SK-N-MC (cell line): ENCODE measurements at regions not wholly inside any gene's neighbourhood (a gene's known extent, or its start where the extent isn't known, plus 50 kb on each side); places are given as distances from the start of the nearest gene placed in this dataset.

Source experiments
- DNase-seq: peaks from one replicate; pipeline ENCODE4 v3.0.0-alpha.2; 2011; ENCODE audit warnings: low read depth, low spot score
- H3K27ac ChIP-seq: fragments of 200-600 bp; sonication (generic); 2 replicates; pipeline ENCODE4 v1.5.1; 2016; ENCODE audit warnings: mixed run types
- H3K36me3 ChIP-seq: fragments of 200-600 bp; sonication (generic); 2 replicates; pipeline ENCODE4 v1.6.1; 2017; ENCODE audit warnings: antibody characterized with exemption, low read length, mixed read lengths; ENCODE audit not compliant: insufficient read depth
- H3K4me3 ChIP-seq: fragments of 200-600 bp; sonication (generic); 2 replicates; pipeline ENCODE4 v1.5.1; 2016
- H3K9ac ChIP-seq: fragments of 200-600 bp; sonication (generic); 2 replicates; pipeline ENCODE4 v1.8.0; 2017; ENCODE audit warnings: mixed run types, mixed read lengths; ENCODE audit not compliant: insufficient read length
- H3K9me3 ChIP-seq: fragments of 200-600 bp; sonication (generic); 2 replicates; pipeline ENCODE4 v1.6.1; 2017; ENCODE audit warnings: low read depth, mild to moderate bottlenecking, antibody characterized with exemption, low read length, moderate library complexity, mixed read lengths
- EZH2 ChIP-seq: fragments of 200-600 bp; sonication (generic); IDR thresholded peaks from one replicate; pipeline ENCODE4 v1.6.1; 2017; ENCODE audit warnings: antibody characterized with exemption
- FOXP2 ChIP-seq: optimal IDR thresholded peaks from 2 replicates; pipeline ENCODE3; 2011; ENCODE audit warnings: mild to moderate bottlenecking, moderate library complexity; ENCODE audit not compliant: insufficient read depth; ENCODE audit errors: extremely low read length, control extremely low read depth
- POLR2AphosphoS5 ChIP-seq: IDR thresholded peaks from 2 replicates; pipeline ENCODE4 v1.6.1; 2012; ENCODE audit warnings: mild to moderate bottlenecking, low read depth, low read length, borderline replicate concordance

- no peak overlapping the region for H3K27ac ChIP-seq
- no peak for TF ChIP-seq EZH2
- TF ChIP-seq FOXP2 = no peak
- TF ChIP-seq POLR2AphosphoS5 = no peak
- H3K4me3 ChIP-seq = no peak overlapping the region
- no peak for DNase-seq
- H3K36me3 ChIP-seq = no peaks in the 10 kb centered on the region
- no peaks in the 10 kb centered on the region for H3K9me3 ChIP-seq
- no peak overlapping the region for H3K9ac ChIP-seq
Measured at GRCh38 chr2:175737722-175738361, 264.2 kb downstream of the LNPK start.

GRCh38 chr2:175734686-175735085 is 267.4 kb downstream of the LNPK start:
- TF ChIP-seq FOXP2 (no peak), POLR2AphosphoS5 (no peak), EZH2 (no peak)
- no peaks in the 10 kb centered on the region for H3K36me3 ChIP-seq

GRCh38 chr2:175732531-175732930 is 269.5 kb downstream of the LNPK start:
- no peak overlapping the region for H3K27ac ChIP-seq

More at GRCh38 chr2:175734686-175735085, 267.4 kb downstream of the LNPK start:
- DNase-seq = no peak
- no peak overlapping the region for H3K27ac ChIP-seq
- H3K4me3 ChIP-seq = no peak overlapping the region
- peak overlapping the region; percentile 18 for H3K9ac ChIP-seq
- H3K9me3 ChIP-seq = no peaks in the 10 kb centered on the region

GRCh38 chr2:175730050-175730449 is 272.0 kb downstream of the LNPK start:
- no peaks in the 10 kb centered on the region for H3K9me3 ChIP-seq
- TF ChIP-seq POLR2AphosphoS5 = no peak
- no peak for TF ChIP-seq EZH2
- no peaks in the 10 kb centered on the region for H3K36me3 ChIP-seq
- DNase-seq = no peak
- H3K27ac ChIP-seq = peak overlapping the region; percentile 63; the same call in 1 of the 2 replicates
- H3K4me3 ChIP-seq = peak overlapping the region; percentile 31; the same call in 1 of the 2 replicates
- H3K9ac ChIP-seq = no peak overlapping the region

More at GRCh38 chr2:175732531-175732930, 269.5 kb downstream of the LNPK start:
- DNase-seq = no peak
- no peak overlapping the region for H3K9ac ChIP-seq
- no peak overlapping the region for H3K4me3 ChIP-seq
- H3K36me3 ChIP-seq = no peaks in the 10 kb centered on the region
- H3K9me3 ChIP-seq = no peaks in the 10 kb centered on the region
- no peak for TF ChIP-seq POLR2AphosphoS5
- TF ChIP-seq FOXP2 = no peak
- TF ChIP-seq EZH2 = no peak

GRCh38 chr2:175729049-175729706 is 272.9 kb downstream of the LNPK start:
- TF ChIP-seq EZH2 (no peak), POLR2AphosphoS5 (no peak), FOXP2 (no peak)

GRCh38 chr2:175728032-175728431 is 274.0 kb downstream of the LNPK start:
- H3K9ac ChIP-seq = no peak overlapping the region
- H3K36me3 ChIP-seq = no peaks in the 10 kb centered on the region
- no peak overlapping the region for H3K4me3 ChIP-seq
- H3K9me3 ChIP-seq = no peaks in the 10 kb centered on the region
- TF ChIP-seq EZH2 (no peak), FOXP2 (no peak), POLR2AphosphoS5 (no peak)
- no peak for DNase-seq
- no peak overlapping the region for H3K27ac ChIP-seq

More at GRCh38 chr2:175729049-175729706, 272.9 kb downstream of the LNPK start:
- no peaks in the 10 kb centered on the region for H3K9me3 ChIP-seq
- DNase-seq = no peak
- H3K36me3 ChIP-seq = no peaks in the 10 kb centered on the region
- no peak overlapping the region for H3K9ac ChIP-seq
- no peak overlapping the region for H3K27ac ChIP-seq
- H3K4me3 ChIP-seq = no peak overlapping the region

- no peak overlapping the region for H3K9ac ChIP-seq
- H3K9me3 ChIP-seq = no peaks in the 10 kb centered on the region
- H3K36me3 ChIP-seq = no peaks in the 10 kb centered on the region
- no peak overlapping the region for H3K27ac ChIP-seq
- TF ChIP-seq POLR2AphosphoS5 = no peak
- TF ChIP-seq FOXP2 = no peak
- TF ChIP-seq EZH2 = no peak
- no peak for DNase-seq
- no peak overlapping the region for H3K4me3 ChIP-seq
Measured at GRCh38 chr2:175726223-175726622, 275.8 kb downstream of the LNPK start.

GRCh38 chr2:175709248-175709647 is 292.8 kb downstream of the LNPK start:
- no peak for DNase-seq
- no peaks in the 10 kb centered on the region for H3K9me3 ChIP-seq
- H3K9ac ChIP-seq = no peak overlapping the region
- no peaks in the 10 kb centered on the region for H3K36me3 ChIP-seq
- no peak overlapping the region for H3K27ac ChIP-seq
- no peak overlapping the region for H3K4me3 ChIP-seq
- TF ChIP-seq FOXP2 (no peak), EZH2 (no peak), POLR2AphosphoS5 (no peak)
